ENCODE measurements at regions not wholly inside any gene's neighbourhood (a gene's known extent, or its start where the extent isn't known, plus 50 kb on each side); places are given as distances from the start of the nearest gene placed in this dataset.

GRCh38 chr4:111676533-111676932, 468.7 kb upstream of the FAM241A start:
- TF ChIP-seq FOXM1 (IDR thresholded peaks at IDR 0.05; ENCODE audit: borderline replicate concordance) (no peak), HDGF (IDR thresholded peaks at IDR 0.05; ENCODE audit: borderline replicate concordance) (no peak), ARNT (IDR thresholded peaks at IDR 0.05) (no peak), FOXK2 (IDR thresholded peaks at IDR 0.05) (no peak)
- POLR2A ChIA-PET, result no interaction called here
- CTCF ChIA-PET, result interaction anchor here (1.2 kb wide), 1 partner anchor 20 kb away, joined by 3 read pairs; no protein-coding TSS in a partner anchor
- no peak for DNase-seq (ENCODE audit: extremely low spot score)

- POLR2A ChIA-PET, result no interaction called here
- no peak for DNase-seq (ENCODE audit: extremely low spot score)
- CTCF ChIA-PET, result no interaction called here
- TF ChIP-seq FOXK2 (IDR thresholded peaks at IDR 0.05), result no peak
- no peak for TF ChIP-seq PKNOX1 (IDR thresholded peaks at IDR 0.05)
Observed at GRCh38 chr4:111678479-111678878, 466.8 kb upstream of the FAM241A start.

DNA sequence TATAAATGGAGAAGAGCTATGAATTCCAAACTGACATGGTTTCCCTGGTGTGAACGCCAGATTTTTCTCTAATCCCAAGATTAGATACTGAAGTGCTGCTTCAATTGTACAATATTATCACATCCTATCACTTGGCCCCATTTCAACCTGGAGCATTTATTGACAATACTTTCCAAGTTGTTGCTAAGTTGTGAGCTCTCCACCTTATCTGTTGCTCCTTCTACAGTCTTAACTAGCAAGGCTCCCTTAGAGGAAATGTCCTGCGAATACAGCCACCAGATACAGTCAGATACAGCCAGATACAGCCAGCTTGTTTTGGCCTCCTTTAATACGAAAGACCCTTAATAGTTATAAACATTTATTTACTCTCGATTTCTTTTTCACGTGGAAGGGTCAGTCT, 466.3 kb upstream of the FAM241A start:
- DNase-seq (ENCODE audit: extremely low spot score), result no peak
- ChIA-PET CTCF (no interaction called here), POLR2A (no interaction called here)
- no peak for TF ChIP-seq ZNF384 (IDR thresholded peaks at IDR 0.05)
- no peak for TF ChIP-seq SUZ12 (IDR thresholded peaks at IDR 0.05)
- TF ChIP-seq FOXK2 (IDR thresholded peaks at IDR 0.05), result no peak
- no peak for TF ChIP-seq FOXA1 (IDR thresholded peaks at IDR 0.05)
- no peak for TF ChIP-seq L3MBTL2 (conservative IDR thresholded peaks at IDR 0.05)
- no peak for TF ChIP-seq CTBP1 (IDR thresholded peaks at IDR 0.05; ENCODE audit: borderline replicate concordance)
- TF ChIP-seq FOXM1 (IDR thresholded peaks at IDR 0.05; ENCODE audit: borderline replicate concordance), result no peak
- no peak for TF ChIP-seq NFRKB (IDR thresholded peaks at IDR 0.05)
- TF ChIP-seq TARDBP (IDR thresholded peaks at IDR 0.05), result no peak
- TF ChIP-seq HDGF (IDR thresholded peaks at IDR 0.05; ENCODE audit: borderline replicate concordance), result no peak
- no peak for TF ChIP-seq ARNT (IDR thresholded peaks at IDR 0.05)
- no peak for TF ChIP-seq PKNOX1 (IDR thresholded peaks at IDR 0.05)
- TF ChIP-seq LEF1 (IDR thresholded peaks at IDR 0.05; ENCODE audit: borderline replicate concordance), result no peak
- no peak for TF ChIP-seq ELF4 (IDR thresholded peaks at IDR 0.05)
- no peak for TF ChIP-seq BHLHE40 (IDR thresholded peaks at IDR 0.05; ENCODE audit: borderline replicate concordance)

- ChIA-PET CTCF (no interaction called here), POLR2A (no interaction called here)
- no peak for DNase-seq (ENCODE audit: extremely low spot score)
- TF ChIP-seq L3MBTL2 (conservative IDR thresholded peaks at IDR 0.05) (no peak), BHLHE40 (IDR thresholded peaks at IDR 0.05; ENCODE audit: borderline replicate concordance) (no peak), NFRKB (IDR thresholded peaks at IDR 0.05) (no peak), LEF1 (IDR thresholded peaks at IDR 0.05; ENCODE audit: borderline replicate concordance) (no peak), CTBP1 (IDR thresholded peaks at IDR 0.05; ENCODE audit: borderline replicate concordance) (no peak), ZNF384 (IDR thresholded peaks at IDR 0.05) (no peak), SP1 (IDR thresholded peaks at IDR 0.05) (no peak), ELF4 (IDR thresholded peaks at IDR 0.05) (no peak), SUZ12 (IDR thresholded peaks at IDR 0.05) (no peak), ARNT (IDR thresholded peaks at IDR 0.05) (no peak)
Observed at GRCh38 chr4:111681270-111681669, 464.0 kb upstream of the FAM241A start.

GRCh38 chr4:111681751-111682150, 463.5 kb upstream of the FAM241A start:
- ChIA-PET CTCF (no interaction called here), POLR2A (no interaction called here)
- TF ChIP-seq TARDBP (IDR thresholded peaks at IDR 0.05) (no peak), ELF4 (IDR thresholded peaks at IDR 0.05) (no peak), NFRKB (IDR thresholded peaks at IDR 0.05) (no peak), FOXM1 (IDR thresholded peaks at IDR 0.05; ENCODE audit: borderline replicate concordance) (no peak), ARNT (IDR thresholded peaks at IDR 0.05) (no peak), HDGF (IDR thresholded peaks at IDR 0.05; ENCODE audit: borderline replicate concordance) (no peak), CTBP1 (IDR thresholded peaks at IDR 0.05; ENCODE audit: borderline replicate concordance) (no peak), ZNF384 (IDR thresholded peaks at IDR 0.05) (no peak), FOXK2 (IDR thresholded peaks at IDR 0.05) (no peak), SP1 (IDR thresholded peaks at IDR 0.05) (no peak), FOXA1 (IDR thresholded peaks at IDR 0.05) (no peak), L3MBTL2 (conservative IDR thresholded peaks at IDR 0.05) (no peak), PKNOX1 (IDR thresholded peaks at IDR 0.05) (no peak), SUZ12 (IDR thresholded peaks at IDR 0.05) (no peak), LEF1 (IDR thresholded peaks at IDR 0.05; ENCODE audit: borderline replicate concordance) (no peak), BHLHE40 (IDR thresholded peaks at IDR 0.05; ENCODE audit: borderline replicate concordance) (no peak)
- DNase-seq (ENCODE audit: extremely low spot score), result no peak

DNA sequence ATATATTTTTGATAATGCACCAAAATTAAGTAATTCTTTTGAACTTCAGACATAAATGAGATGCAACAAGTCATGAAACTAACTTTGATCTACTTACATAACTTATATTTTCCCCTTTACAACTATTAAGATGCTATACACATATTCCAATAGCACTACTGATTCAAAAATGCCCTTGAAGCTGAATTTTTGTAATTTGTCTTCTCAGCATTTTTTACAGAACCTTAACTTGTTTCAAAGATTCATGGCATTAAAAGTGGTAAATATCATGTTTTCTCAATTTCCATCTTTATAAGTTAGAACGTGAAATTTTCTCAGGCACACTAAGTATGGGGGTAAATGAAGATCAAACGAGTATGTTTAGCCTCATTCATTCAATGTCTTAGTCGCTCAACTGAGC, 460.0 kb upstream of the FAM241A start:
- no peak for TF ChIP-seq CTBP1 (IDR thresholded peaks at IDR 0.05; ENCODE audit: borderline replicate concordance)
- CTCF ChIA-PET, result no interaction called here
- DNase-seq (ENCODE audit: extremely low spot score), result no peak
- POLR2A ChIA-PET, result no interaction called here

DNA sequence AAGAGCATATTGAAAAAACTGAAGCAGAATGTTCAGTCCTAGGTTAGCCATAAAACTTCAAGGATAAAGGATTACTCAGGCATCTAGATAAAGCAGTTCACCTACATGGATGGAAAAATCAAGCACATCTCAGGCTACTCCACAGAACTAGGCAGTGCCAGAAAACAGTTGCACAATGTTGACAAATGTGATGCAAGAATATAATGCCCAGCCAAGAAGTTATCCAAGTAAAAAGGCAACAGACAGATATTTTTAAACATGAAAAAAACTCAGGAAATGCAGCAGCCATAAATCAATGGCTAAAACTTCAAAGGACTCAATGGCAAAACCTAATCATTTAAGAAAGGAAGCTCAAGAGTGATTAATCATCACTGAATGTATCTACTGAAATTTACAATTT, 456.0 kb upstream of the FAM241A start:
- TF ChIP-seq PKNOX1 (IDR thresholded peaks at IDR 0.05) (no peak), FOXK2 (IDR thresholded peaks at IDR 0.05) (no peak), ELF4 (IDR thresholded peaks at IDR 0.05) (no peak), ZNF384 (IDR thresholded peaks at IDR 0.05) (no peak), NFRKB (IDR thresholded peaks at IDR 0.05) (no peak), HDGF (IDR thresholded peaks at IDR 0.05; ENCODE audit: borderline replicate concordance) (no peak)
- DNase-seq (ENCODE audit: extremely low spot score), result no peak
- ChIA-PET POLR2A (no interaction called here), CTCF (no interaction called here)

Measured in HEK293T (cell line).